ENCODE measurements at regions not wholly inside any gene's neighbourhood (a gene's known extent, or its start where the extent isn't known, plus 50 kb on each side); places are given as distances from the start of the nearest gene placed in this dataset.
"Not testable (repeated sequence)": the region's sequence is repeated elsewhere in the genome, so short reads cannot be mapped to it uniquely, and the experiment has no call there.

GRCh38 chr2:406876-407275 lies 119.0 kb upstream of the ALKAL2 start:
- DNase-seq (ENCODE audit: low read depth in 4 of 4, low spot score in 3 of 4): no peak

DNA sequence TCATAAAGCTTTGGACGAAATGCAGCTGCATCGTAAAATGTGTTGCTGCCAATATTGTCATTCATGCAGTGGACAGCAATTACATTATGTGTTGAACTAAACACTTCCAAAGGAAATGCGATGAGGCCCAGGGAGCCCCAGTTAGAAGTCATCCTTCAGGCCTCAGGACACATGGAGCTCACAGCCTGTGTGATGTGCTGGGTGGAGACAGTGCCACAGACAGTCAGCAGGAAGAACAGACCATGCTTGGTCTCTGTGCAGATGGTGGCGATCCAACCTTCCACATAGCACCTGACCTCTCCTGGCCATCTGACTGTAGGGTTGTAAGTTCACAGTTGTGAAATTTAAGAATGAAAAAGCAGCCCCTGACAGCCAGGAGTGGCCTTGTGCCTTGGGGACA lies 118.3 kb upstream of the ALKAL2 start:
- DNase-seq (ENCODE audit: low read depth in 4 of 4, low spot score in 3 of 4): no peak

- no peak for DNase-seq (ENCODE audit: low read depth in 4 of 4, low spot score in 3 of 4)
Observed at GRCh38 chr2:404581-404980, 116.7 kb upstream of the ALKAL2 start.

GRCh38 chr2:403682-404081 lies 115.8 kb upstream of the ALKAL2 start:
- no peak for DNase-seq (ENCODE audit: low read depth in 4 of 4, low spot score in 3 of 4)

- no peak for DNase-seq (ENCODE audit: low read depth in 4 of 4, low spot score in 3 of 4)
Observed at GRCh38 chr2:402721-403120, 114.8 kb upstream of the ALKAL2 start.

GRCh38 chr2:402206-402605 lies 114.3 kb upstream of the ALKAL2 start:
- no peak for DNase-seq (ENCODE audit: low read depth in 4 of 4, low spot score in 3 of 4)

DNA sequence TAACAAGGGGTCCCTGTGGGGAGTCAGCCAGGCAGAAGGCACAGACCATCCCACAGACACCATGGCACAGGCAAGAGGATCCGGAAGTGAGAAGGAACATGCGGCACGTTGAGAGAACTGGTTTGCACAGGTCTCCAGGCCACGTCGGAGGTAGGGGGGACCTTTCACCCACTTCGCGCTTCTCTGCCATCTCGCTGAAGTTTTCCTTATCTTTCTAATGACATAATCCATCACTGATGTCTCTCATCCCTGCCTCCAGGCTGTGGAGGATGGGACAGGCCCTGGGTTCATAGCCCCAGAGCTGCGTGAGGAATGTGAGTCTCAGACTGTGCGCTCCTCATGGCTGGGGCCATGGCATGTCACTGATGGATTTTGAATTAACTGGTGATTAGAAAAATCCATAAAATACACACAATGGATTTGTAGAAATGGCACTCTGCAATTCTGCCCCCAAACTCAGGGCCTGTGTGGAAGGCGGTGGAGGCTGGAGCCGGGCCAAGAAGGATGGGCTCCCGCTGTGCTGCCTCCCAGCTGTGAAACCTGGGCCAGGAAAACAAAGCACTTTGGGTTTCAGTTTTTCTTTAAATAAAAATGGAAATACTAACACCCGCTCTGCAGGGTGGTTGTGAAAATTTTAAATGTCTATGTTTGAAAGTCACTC lies 113.3 kb upstream of the ALKAL2 start:
- no peak for DNase-seq (ENCODE audit: low read depth in 4 of 4, low spot score in 3 of 4)

DNA sequence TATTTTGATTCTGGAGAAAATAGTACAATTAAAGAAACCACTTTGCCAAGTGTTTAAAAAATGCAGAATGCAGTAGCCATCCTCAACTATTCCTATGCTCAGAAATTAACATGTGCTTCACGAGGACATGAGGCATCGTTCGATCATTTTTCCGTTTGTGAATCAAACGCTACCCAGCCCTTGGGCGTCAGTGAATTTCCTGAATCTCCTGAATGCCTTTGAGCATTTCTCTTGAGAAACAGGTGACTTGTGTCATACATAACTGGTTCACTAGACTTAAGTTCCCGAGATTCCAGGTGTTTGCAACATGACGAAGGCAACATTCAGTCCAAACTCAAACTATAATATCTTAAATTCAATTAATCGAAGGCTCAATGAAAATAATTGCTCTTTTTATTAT lies 110.0 kb upstream of the ALKAL2 start:
- DNase-seq (ENCODE audit: low read depth in 4 of 4, low spot score in 3 of 4): no peak

DNA sequence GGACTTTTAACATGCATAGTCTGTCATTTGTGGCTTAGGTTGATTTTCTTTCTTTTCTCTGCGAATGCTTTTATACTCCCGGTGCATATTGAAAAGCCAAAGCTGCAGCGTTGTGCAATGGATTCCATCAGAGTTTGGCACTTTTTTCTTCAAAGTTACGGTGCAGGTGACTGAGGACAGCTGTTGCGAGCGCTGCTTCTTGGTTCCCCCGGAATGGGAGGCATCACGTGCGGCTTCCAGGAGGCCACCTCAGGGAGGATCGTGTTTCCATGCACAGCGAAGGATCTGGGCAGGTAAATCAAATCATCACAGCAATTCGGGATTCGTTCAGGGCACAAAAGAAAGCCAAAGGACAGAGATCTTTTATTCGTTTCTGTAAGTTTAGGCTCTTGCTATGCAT lies 109.6 kb upstream of the ALKAL2 start:
- no peak for DNase-seq (ENCODE audit: low read depth in 4 of 4, low spot score in 3 of 4)

- no peak for DNase-seq (ENCODE audit: low read depth in 4 of 4, low spot score in 3 of 4)
Observed at GRCh38 chr2:396903-397302, 109.0 kb upstream of the ALKAL2 start.

- DNase-seq (ENCODE audit: low read depth in 4 of 4, low spot score in 3 of 4): no peak
Observed at GRCh38 chr2:395886-396285, 108.0 kb upstream of the ALKAL2 start.

DNA sequence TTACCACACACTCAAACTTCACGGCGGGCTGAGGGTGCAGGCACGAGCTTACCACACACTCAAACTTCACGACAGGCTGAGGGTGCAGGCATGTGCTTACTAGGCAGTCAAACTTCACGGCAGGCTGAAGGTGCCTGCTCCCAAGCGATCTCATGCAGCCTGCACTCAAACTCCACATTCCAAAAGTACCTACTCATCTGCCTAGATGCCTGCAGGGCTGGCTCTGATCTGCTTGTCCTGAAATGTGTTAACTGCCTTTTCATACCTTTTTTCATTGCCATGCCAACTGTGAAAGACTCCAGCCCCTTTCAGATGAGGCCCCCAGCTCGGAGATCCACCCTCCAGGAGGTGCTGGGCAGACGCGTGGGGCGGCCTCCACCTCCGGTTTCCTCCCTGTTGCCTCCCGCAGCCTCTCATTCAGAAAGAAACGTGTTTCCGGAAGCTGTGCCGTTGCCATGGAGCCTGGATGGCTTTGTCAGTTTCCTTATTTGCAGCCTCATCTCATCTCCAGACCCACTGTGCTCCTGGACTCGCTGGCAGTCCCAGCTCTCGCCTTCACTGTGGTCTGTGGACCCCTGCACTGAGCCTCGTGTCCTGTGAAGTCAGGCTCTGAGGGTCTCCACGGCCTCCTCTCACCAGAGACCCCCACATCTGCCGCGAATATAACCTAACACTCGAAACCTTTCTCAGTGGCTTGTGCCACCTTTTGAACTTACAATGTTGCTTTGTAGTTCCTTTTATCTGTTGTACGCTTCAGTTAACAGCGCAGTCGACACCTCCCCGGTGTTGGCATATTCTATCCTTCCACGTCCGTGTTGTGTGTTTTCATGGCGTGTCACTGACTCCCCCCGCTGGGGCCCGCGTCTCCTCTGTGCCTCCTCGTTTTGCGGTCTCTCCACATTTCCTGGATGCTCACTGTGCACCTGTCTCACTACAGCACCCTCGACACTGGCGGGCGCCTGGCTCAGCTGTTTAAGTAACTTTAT lies 106.1 kb upstream of the ALKAL2 start:
- DNase-seq (ENCODE audit: low read depth in 4 of 4, low spot score in 3 of 4): peak in 2 of 4 donors; percentile 27 to 31

DNA sequence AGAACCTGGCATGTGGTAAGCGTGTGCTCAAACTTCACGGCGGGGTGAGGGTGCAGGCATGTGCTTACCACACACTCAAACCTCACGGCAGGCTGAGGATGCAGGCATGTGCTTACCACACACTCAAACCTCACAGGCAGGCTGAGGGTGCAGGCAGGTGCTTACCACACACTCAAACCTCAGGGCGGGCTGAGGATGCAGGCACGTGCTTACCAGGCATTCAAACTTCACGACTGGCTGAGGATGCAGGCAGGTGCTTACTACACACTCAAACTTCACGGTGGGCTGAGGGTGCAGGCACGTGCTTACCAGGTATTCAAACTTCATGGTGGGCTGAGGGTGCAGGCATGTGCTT lies 105.0 kb upstream of the ALKAL2 start:
- no peak for DNase-seq (ENCODE audit: low read depth in 4 of 4, low spot score in 3 of 4)

DNA sequence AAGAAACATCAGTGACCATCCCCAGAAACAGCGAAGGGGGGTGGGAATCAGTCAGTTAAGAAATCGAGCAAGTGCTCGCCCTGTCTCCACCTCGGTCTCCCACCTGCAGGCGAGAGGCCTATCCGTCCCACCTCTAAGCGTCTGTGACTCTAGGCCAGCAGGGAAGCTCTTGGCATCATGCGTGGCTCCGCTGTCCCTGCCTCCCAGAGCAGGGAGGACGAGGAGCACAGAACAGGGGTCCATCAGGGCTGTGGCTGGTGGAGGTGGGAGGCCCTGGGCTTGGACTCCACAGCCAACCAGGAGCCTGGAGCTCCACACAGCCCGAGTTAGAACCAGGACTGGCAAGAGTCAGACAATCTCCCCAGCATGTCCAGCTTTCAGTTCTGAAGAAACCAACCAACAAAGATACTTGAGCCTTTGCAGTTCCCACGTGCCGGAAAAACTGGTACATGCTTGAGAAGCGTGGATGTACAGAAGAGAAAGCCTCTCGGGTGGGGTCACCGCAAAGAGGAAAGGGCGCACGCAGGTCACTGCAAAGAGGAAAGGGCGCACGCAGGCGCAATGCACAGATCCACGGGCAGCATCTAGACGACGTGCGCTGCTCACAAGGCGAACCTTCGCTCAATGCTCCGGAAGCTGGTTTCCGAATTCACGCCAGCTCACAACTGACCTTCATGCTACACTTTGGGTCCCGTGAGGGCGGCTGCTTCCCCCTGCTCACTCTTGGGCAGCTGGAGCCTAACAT lies 104.5 kb upstream of the ALKAL2 start:
- DNase-seq (ENCODE audit: low read depth in 4 of 4, low spot score in 3 of 4): no peak

DNA sequence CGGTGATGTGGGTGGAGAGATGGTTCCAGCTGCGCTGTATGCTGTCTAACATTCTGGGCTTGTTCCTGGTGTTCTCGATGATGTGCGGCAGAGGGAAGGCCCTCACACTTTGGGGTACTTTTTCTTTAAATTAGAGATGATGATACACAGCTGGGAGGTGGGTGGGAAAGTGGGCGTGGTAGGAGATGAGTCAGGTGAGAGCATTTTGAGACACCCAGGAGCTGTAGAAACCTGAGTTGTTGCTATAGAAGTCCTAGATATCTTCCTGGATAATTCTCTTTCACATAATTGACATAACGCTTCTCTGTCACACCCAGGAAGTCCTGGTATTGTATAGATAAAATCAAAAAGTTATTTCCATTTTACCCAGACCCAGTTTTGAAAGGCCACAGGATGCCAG lies 103.8 kb upstream of the ALKAL2 start:
- no peak for DNase-seq (ENCODE audit: low read depth in 4 of 4, low spot score in 3 of 4)

DNA sequence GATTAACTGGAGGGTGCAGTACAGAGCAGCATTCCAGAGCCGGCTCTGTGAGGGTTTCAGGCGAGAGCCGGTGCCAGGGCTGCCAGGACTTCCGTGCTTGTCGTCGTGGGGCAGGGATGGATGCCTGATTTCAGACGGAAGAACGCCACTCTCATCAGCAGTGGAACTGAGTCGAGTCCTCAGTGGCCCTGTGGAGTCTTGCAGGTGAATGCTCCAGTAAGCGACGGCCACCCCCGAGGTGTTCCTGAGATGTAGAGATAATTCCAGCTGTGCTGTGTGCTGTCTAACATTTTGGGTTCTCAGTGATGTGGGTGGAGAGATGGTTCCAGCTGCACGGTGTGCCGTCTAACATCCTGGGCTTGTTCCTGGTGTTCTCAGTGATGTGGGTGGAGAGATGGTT lies 103.1 kb upstream of the ALKAL2 start:
- no peak for DNase-seq (ENCODE audit: low read depth in 4 of 4, low spot score in 3 of 4)

GRCh38 chr2:389985-390384 lies 102.1 kb upstream of the ALKAL2 start:
- not testable (repeated sequence) for DNase-seq (ENCODE audit: low read depth in 4 of 4, low spot score in 3 of 4)

- not testable (repeated sequence) for DNase-seq (ENCODE audit: low read depth in 4 of 4, low spot score in 3 of 4)
Observed at GRCh38 chr2:388752-389151, 100.9 kb upstream of the ALKAL2 start.

- DNase-seq (ENCODE audit: low read depth in 4 of 4, low spot score in 3 of 4): no peak
Observed at GRCh38 chr2:387980-388421, 100.1 kb upstream of the ALKAL2 start.

DNA sequence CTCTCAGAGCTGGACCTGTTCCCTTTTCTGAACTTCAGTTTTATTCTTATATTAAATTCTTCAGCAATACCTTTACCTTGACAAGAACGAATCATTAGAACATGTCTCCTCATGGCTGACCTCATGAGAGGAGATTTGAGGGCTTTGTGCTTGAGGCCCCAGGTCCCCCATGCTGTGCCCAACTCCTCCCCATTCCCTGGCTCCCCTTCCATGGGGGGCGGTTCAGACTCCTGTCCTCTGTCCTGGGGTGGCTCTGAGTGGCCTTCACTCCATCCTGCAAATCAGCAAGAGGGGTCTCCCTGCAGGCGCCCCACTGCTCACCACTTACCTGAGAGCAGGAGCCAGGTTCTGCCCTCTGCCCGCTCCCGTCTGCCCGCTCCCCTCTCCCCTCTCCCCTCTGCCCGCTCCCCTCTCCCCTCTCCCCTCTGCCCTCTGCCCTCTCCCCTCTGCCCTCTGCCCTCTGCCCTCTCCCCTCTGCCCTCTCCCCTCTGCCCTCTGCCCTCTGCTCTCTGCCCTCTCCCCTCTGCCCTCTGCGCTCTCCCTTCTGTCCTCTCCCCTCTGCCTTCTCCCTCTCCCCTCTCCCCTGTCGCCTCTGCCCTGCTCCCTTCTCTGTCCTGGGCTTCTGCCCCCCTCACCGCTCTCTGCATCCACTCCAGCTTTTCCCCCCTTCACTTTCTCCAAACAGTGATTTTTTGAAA lies 98.7 kb upstream of the ALKAL2 start:
- DNase-seq (ENCODE audit: low read depth in 4 of 4, low spot score in 3 of 4): no peak

DNA sequence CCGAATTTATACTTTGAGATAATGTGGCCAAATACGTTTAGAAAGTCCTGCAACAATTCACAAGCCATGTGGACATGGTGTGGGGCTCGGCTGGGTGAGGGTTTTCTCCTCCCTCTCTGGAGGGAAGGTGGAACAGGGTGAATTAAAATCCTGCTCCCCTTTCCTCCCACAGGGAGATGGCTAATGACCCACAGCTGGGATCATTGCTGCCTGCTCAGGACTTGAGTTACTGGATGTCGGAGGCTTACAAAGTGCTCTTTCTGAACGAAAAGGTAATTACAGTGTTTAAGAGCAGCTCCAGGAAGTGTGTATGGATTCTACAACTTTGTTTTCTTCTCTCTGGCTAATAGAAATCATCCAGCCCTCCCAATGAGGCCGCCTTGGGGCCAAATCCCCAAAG lies 97.9 kb upstream of the ALKAL2 start:
- no peak for DNase-seq (ENCODE audit: low read depth in 4 of 4, low spot score in 3 of 4)

Measured in left renal pelvis (tissue), 4 donors.